OCI-LY7 (cell line): ENCODE measurements at regions not wholly inside any gene's neighbourhood (a gene's known extent, or its start where the extent isn't known, plus 50 kb on each side); places are given as distances from the start of the nearest gene placed in this dataset.

Experiments used
- BruUV-seq: library from RNA; stranded (reverse); fragments of 400-500 nt; replicated peaks from 2 replicates; lab custom pipeline; 2021; lab: Mats Ljungman, UMichigan
- CTCF ChIA-PET: fragments of 300-600 bp; sonication (Branson Sonifier 250); formaldehyde crosslinking; loops from one replicate; lab custom pipeline; 2022; ENCODE audit warnings: antibody characterized with exemption; ENCODE audit not compliant: unreplicated experiment; lab: Charles Lee
- POLR2A ChIA-PET: fragments of 300-600 bp; sonication (Branson Sonifier 250); formaldehyde crosslinking; loops from one replicate; lab custom pipeline; 2022; ENCODE audit warnings: antibody characterized with exemption; lab: Charles Lee
- DNase-seq: peaks from one replicate; pipeline ENCODE4 v3.0.0-alpha.2; 2015; ENCODE audit warnings: low spot score
- H2AFZ ChIP-seq: fragments of 200-600 bp; sonication (generic), shearing (Covaris generic); 2 replicates; pipeline ENCODE4 v1.6.1; 2014; ENCODE audit warnings: mild to moderate bottlenecking, antibody characterized with exemption, low read length, moderate library complexity
- H3K27ac ChIP-seq: fragments of 200-600 bp; sonication (generic); 2 replicates; pipeline ENCODE4 v1.5.1; 2014; ENCODE audit warnings: mixed run types, low read depth, mild to moderate bottlenecking, moderate library complexity, low read length, inconsistent platforms; ENCODE audit not compliant: poor library complexity, severe bottlenecking
- H3K36me3 ChIP-seq: fragments of 200-600 bp; sonication (generic); 2 replicates; pipeline ENCODE4 v1.6.1; 2014; ENCODE audit warnings: mild to moderate bottlenecking, antibody characterized with exemption, low read length, moderate library complexity, mixed read lengths; ENCODE audit not compliant: insufficient read depth
- H3K4me1 ChIP-seq: fragments of 200-600 bp; sonication (generic); 2 replicates; pipeline ENCODE4 v1.5.1; 2014; ENCODE audit warnings: mild to moderate bottlenecking, low read length; ENCODE audit not compliant: insufficient read depth, poor library complexity, severe bottlenecking
- H3K4me2 ChIP-seq: fragments of 200-600 bp; sonication (generic); 2 replicates; pipeline ENCODE4 v1.6.1; 2014; ENCODE audit warnings: mild to moderate bottlenecking, low read length
- H3K4me3 ChIP-seq: fragments of 200-600 bp; sonication (generic); 2 replicates; pipeline ENCODE4 v1.5.1; 2014; ENCODE audit warnings: mild to moderate bottlenecking, low read depth, low read length; ENCODE audit not compliant: poor library complexity, severe bottlenecking
- H3K79me2 ChIP-seq: fragments of 200-600 bp; sonication (generic); 2 replicates; pipeline ENCODE4 v1.6.1; 2016; ENCODE audit warnings: low read depth, mild to moderate bottlenecking, low read length, moderate library complexity, mixed read lengths; ENCODE audit not compliant: insufficient read depth
- H3K9me2 ChIP-seq: fragments of 200-600 bp; sonication (generic); 2 replicates; pipeline ENCODE4 v1.6.1; 2016; ENCODE audit warnings: mild to moderate bottlenecking, low read length, mixed read lengths; ENCODE audit not compliant: insufficient read depth
- H3K9me3 ChIP-seq: fragments of 200-600 bp; sonication (generic); 2 replicates; pipeline ENCODE4 v1.6.1; 2014; ENCODE audit warnings: mild to moderate bottlenecking, mixed run types, low read length, mixed read lengths
- H4K20me1 ChIP-seq: fragments of 200-600 bp; sonication (generic); 2 replicates; pipeline ENCODE4 v1.6.1; 2014; ENCODE audit warnings: mild to moderate bottlenecking, antibody characterized with exemption, low read length, moderate library complexity, mixed read lengths; ENCODE audit not compliant: insufficient read depth
- CTCF ChIP-seq: fragments of 200-600 bp; sonication (generic); conservative IDR thresholded peaks from 2 replicates; pipeline ENCODE4 v1.5.1; 2014; ENCODE audit warnings: mild to moderate bottlenecking, antibody characterized with exemption, low read length, moderate library complexity, mixed read lengths
- EZH2phosphoT487 ChIP-seq: fragments of 200-600 bp; sonication (generic); IDR thresholded peaks from 2 replicates; pipeline ENCODE4 v1.6.1; 2018; ENCODE audit warnings: low read depth, borderline replicate concordance, mild to moderate bottlenecking, mixed run types, antibody characterized with exemption, low read length, moderate library complexity, mixed read lengths
- intact Hi-C: fragments of 100-400 bp; cut with micrococcal nuclease; formaldehyde crosslinking; loops from one replicate; pipeline ENCODE4 v1.10.0; 2022; ENCODE audit not compliant: unreplicated experiment

- H2AFZ ChIP-seq: no peak overlapping the region
- no peaks in the 10 kb centered on the region for H3K9me2 ChIP-seq
- ChIA-PET POLR2A (interaction anchor here (0.6 to 1.3 kb wide), 3 partner anchors 14 to 596 kb away, joined by 3 to 4 read pairs (median 4); no protein-coding TSS in a partner anchor), CTCF (no interaction called here)
- H3K4me1 ChIP-seq: no peaks in the 10 kb centered on the region
- H3K4me2 ChIP-seq: no peak overlapping the region
- H3K9me3 ChIP-seq: no peaks in the 10 kb centered on the region
- BruUV-seq: no TSS peak
- DNase-seq: no peak
- H3K4me3 ChIP-seq: no peak overlapping the region
- intact Hi-C loops: no loop called here
- no peaks in the 10 kb centered on the region for H3K36me3 ChIP-seq
- no peaks in the 10 kb centered on the region for H4K20me1 ChIP-seq
- H3K79me2 ChIP-seq: no peaks in the 10 kb centered on the region
- no peak overlapping the region for H3K27ac ChIP-seq
- no peak for TF ChIP-seq EZH2phosphoT487
- TF ChIP-seq CTCF: no peak
Measured at GRCh38 chrX:13373431-13374187, 53.8 kb upstream of the ATXN3L start.

GRCh38 chrX:13373027-13373426, 53.2 kb upstream of the ATXN3L start:
- Histone ChIP-seq H2AFZ (no peak overlapping the region), H3K9me3 (no peaks in the 10 kb centered on the region), H3K9me2 (no peaks in the 10 kb centered on the region), H4K20me1 (no peaks in the 10 kb centered on the region), H3K4me2 (no peak overlapping the region), H3K36me3 (no peaks in the 10 kb centered on the region), H3K4me3 (no peak overlapping the region), H3K27ac (no peak overlapping the region), H3K4me1 (no peaks in the 10 kb centered on the region), H3K79me2 (no peaks in the 10 kb centered on the region)
- intact Hi-C loops: no loop called here
- DNase-seq: no peak
- POLR2A ChIA-PET: interaction anchor here (0.8 to 1.3 kb wide), 4 partner anchors 15 to 145 kb away, joined by 3 to 4 read pairs (median 4); no protein-coding TSS in a partner anchor
- TF ChIP-seq EZH2phosphoT487 (no peak), CTCF (no peak)
- CTCF ChIA-PET: no interaction called here
- BruUV-seq: no TSS peak
